NT2/D1 (cell line): ENCODE measurements at regions not wholly inside any gene's neighbourhood (a gene's known extent, or its start where the extent isn't known, plus 50 kb on each side); places are given as distances from the start of the nearest gene placed in this dataset.

ENCODE experiments used
- SUZ12 ChIP-seq: IDR thresholded peaks from 2 replicates; pipeline ENCODE4 v1.6.1; 2011; ENCODE audit not compliant: insufficient read length, insufficient read depth; ENCODE audit errors: extremely low read depth
- YY1 ChIP-seq: IDR thresholded peaks from 2 replicates; pipeline ENCODE4 v1.6.1; 2011; ENCODE audit not compliant: insufficient read length, insufficient read depth

GRCh38 chr20:29876911-29877285 lies 1380.6 kb upstream of the DEFB115 start:
- TF ChIP-seq YY1 (no peak), SUZ12 (no peak)
